Esophagus squamous epithelium (tissue), 4 donors: ENCODE measurements at regions not wholly inside any gene's neighbourhood (a gene's known extent, or its start where the extent isn't known, plus 50 kb on each side); places are given as distances from the start of the nearest gene placed in this dataset.

Experiments used
- POLR2A ChIP-seq, 4 donors: fragments of 450-650 bp; IDR thresholded peaks; one replicate each; pipeline ENCODE4 v1.6.1; 2017; ENCODE audit warnings: antibody characterized with exemption in 4 of 4, mild to moderate bottlenecking in 4 of 4, moderate library complexity in 3 of 4
- TF ChIP-seq, protein P1 (sequence below), 6 experiments: fragments of 450-650 bp in 4 of 6; fragments of 200-600 bp in 2 of 6; sonication (generic) in 2 of 6; IDR thresholded peaks; one replicate each; pipeline ENCODE4 v1.5.1; 2016 to 2019; ENCODE audit warnings: antibody characterized with exemption in 6 of 6, mild to moderate bottlenecking in 4 of 6, moderate library complexity in 4 of 6

DNA sequence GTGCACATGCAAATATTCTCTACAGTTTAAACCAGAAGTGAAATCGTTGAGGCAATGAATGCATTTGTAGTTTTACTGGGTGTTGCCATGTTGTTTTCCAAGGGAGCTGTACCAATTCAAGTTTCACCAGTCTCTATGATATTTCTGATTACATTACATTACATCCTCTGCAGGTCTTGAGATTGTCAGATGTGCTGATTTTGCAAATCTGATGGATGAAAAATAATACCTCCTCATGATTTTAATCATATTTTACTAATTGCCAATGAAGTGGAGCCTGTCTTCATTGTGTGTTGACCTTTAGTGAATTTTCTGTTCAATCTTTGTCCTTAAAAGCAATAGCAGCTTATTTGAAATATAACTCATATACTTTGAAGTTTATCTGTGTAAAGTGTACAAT, 282.4 kb downstream of the NR2F2 start:
- TF ChIP-seq, protein P1, sequence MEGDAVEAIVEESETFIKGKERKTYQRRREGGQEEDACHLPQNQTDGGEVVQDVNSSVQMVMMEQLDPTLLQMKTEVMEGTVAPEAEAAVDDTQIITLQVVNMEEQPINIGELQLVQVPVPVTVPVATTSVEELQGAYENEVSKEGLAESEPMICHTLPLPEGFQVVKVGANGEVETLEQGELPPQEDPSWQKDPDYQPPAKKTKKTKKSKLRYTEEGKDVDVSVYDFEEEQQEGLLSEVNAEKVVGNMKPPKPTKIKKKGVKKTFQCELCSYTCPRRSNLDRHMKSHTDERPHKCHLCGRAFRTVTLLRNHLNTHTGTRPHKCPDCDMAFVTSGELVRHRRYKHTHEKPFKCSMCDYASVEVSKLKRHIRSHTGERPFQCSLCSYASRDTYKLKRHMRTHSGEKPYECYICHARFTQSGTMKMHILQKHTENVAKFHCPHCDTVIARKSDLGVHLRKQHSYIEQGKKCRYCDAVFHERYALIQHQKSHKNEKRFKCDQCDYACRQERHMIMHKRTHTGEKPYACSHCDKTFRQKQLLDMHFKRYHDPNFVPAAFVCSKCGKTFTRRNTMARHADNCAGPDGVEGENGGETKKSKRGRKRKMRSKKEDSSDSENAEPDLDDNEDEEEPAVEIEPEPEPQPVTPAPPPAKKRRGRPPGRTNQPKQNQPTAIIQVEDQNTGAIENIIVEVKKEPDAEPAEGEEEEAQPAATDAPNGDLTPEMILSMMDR (IDR thresholded peaks at IDR 0.05) = no peak
- TF ChIP-seq POLR2A (IDR thresholded peaks at IDR 0.05) = no peak
